Suprapubic skin (tissue), 4 donors: ENCODE measurements at regions not wholly inside any gene's neighbourhood (a gene's known extent, or its start where the extent isn't known, plus 50 kb on each side); places are given as distances from the start of the nearest gene placed in this dataset.

ENCODE experiments used
- DNase-seq, 2 donors: peaks; one replicate each; pipeline ENCODE4 v3.0.0-alpha.2; 2019; ENCODE audit warnings: low spot score in 2 of 2
- H3K27ac ChIP-seq: fragments of 200-600 bp; sonication (generic); one replicate; pipeline ENCODE4 v1.5.1; 2019
- H3K27me3 ChIP-seq: fragments of 200-600 bp; sonication (generic); one replicate; pipeline ENCODE4 v1.5.1; 2019
- H3K36me3 ChIP-seq: fragments of 200-600 bp; sonication (generic); one replicate; pipeline ENCODE4 v1.5.1; 2019
- H3K4me1 ChIP-seq: fragments of 200-600 bp; sonication (generic); one replicate; pipeline ENCODE4 v1.5.1; 2019
- H3K4me3 ChIP-seq: fragments of 200-600 bp; sonication (generic); one replicate; pipeline ENCODE4 v1.5.1; 2019; ENCODE audit warnings: mild to moderate bottlenecking
- H3K9me3 ChIP-seq: fragments of 200-600 bp; sonication (generic); one replicate; pipeline ENCODE4 v1.5.1; 2019
- CTCF ChIP-seq, 2 donors: fragments of 200-600 bp in 1 of 2; fragments of 450-650 bp in 1 of 2; sonication (generic) in 1 of 2; IDR thresholded peaks; one replicate each; pipeline ENCODE4 v1.5.1; 2016 to 2019; ENCODE audit warnings: antibody characterized with exemption in 2 of 2, mild to moderate bottlenecking in 1 of 2, moderate library complexity in 1 of 2
- EP300 ChIP-seq: sonication (generic); formaldehyde crosslinking; IDR thresholded peaks from one replicate; pipeline ENCODE4 v1.6.1; 2017; ENCODE audit warnings: antibody characterized with exemption
- POLR2A ChIP-seq, 2 donors: fragments of 450-650 bp; IDR thresholded peaks; one replicate each; pipeline ENCODE4 v1.6.1; 2017; ENCODE audit warnings: antibody characterized with exemption in 2 of 2, mild to moderate bottlenecking in 2 of 2, moderate library complexity in 2 of 2
- POLR2AphosphoS5 ChIP-seq, 3 donors: sonication (generic); formaldehyde crosslinking; IDR thresholded peaks; one replicate each; pipeline ENCODE4 v1.6.1; 2017; ENCODE audit warnings: antibody characterized with exemption in 3 of 3
- WGBS: methylation state at CpG from one replicate; pipeline ENCODE4 v1.1.5; 2018; 5-methylcytosine and 5-hydroxymethylcytosine counted together

- H3K9me3 ChIP-seq = peaks cover 3% of the 10 kb centered on the region
- no peaks in the 10 kb centered on the region for H3K4me1 ChIP-seq
- no peak for TF ChIP-seq POLR2A (IDR thresholded peaks at IDR 0.05)
- TF ChIP-seq CTCF (IDR thresholded peaks at IDR 0.05) = no peak
- no peak for TF ChIP-seq POLR2AphosphoS5 (IDR thresholded peaks at IDR 0.05)
- no peak for TF ChIP-seq EP300
- DNase-seq = no peak
- no peaks in the 10 kb centered on the region for H3K36me3 ChIP-seq
- H3K4me3 ChIP-seq = no peak overlapping the region
- WGBS = 12% methylated on average over 5 of the region's 5 CpGs
- H3K27me3 ChIP-seq = no peaks in the 10 kb centered on the region
- H3K27ac ChIP-seq = no peak overlapping the region
Observed at GRCh38 chr13:50326811-50327210, 311.6 kb downstream of the KCNRG start.

- 95% methylated on average over 9 of the region's 9 CpGs for WGBS
- TF ChIP-seq POLR2A (IDR thresholded peaks at IDR 0.05) (no peak), EP300 (no peak)
- no peak overlapping the region for H3K27ac ChIP-seq
- DNase-seq = no peak
- no peaks in the 10 kb centered on the region for H3K9me3 ChIP-seq
- no peaks in the 10 kb centered on the region for H3K36me3 ChIP-seq
- H3K27me3 ChIP-seq = no peaks in the 10 kb centered on the region
- H3K4me3 ChIP-seq = no peak overlapping the region
- no peaks in the 10 kb centered on the region for H3K4me1 ChIP-seq
Observed at GRCh38 chr13:50334115-50334778, 319.0 kb downstream of the KCNRG start.

GRCh38 chr13:50334944-50335343 lies 319.7 kb downstream of the KCNRG start:
- Histone ChIP-seq H3K9me3 (no peaks in the 10 kb centered on the region), H3K4me1 (no peaks in the 10 kb centered on the region), H3K27ac (no peak overlapping the region), H3K27me3 (no peaks in the 10 kb centered on the region), H3K36me3 (no peaks in the 10 kb centered on the region), H3K4me3 (no peak overlapping the region)
- WGBS = 89% methylated on average over 5 of the region's 5 CpGs
- no peak for DNase-seq
- TF ChIP-seq POLR2AphosphoS5 (IDR thresholded peaks at IDR 0.05) = no peak
- no peak for TF ChIP-seq EP300
- no peak for TF ChIP-seq CTCF (IDR thresholded peaks at IDR 0.05)
- no peak for TF ChIP-seq POLR2A (IDR thresholded peaks at IDR 0.05)

GRCh38 chr13:50339271-50339670 lies 324.0 kb downstream of the KCNRG start:
- no peak for DNase-seq
- no peak for TF ChIP-seq POLR2AphosphoS5 (IDR thresholded peaks at IDR 0.05)
- TF ChIP-seq CTCF (IDR thresholded peaks at IDR 0.05) = no peak
- TF ChIP-seq POLR2A (IDR thresholded peaks at IDR 0.05) = no peak
- no peak for TF ChIP-seq EP300
- Histone ChIP-seq H3K27ac (no peak overlapping the region), H3K4me3 (no peak overlapping the region), H3K36me3 (no peaks in the 10 kb centered on the region), H3K27me3 (no peaks in the 10 kb centered on the region), H3K4me1 (no peaks in the 10 kb centered on the region), H3K9me3 (no peaks in the 10 kb centered on the region)
- WGBS = 78% methylated on average over 1 of the region's 1 CpG

GRCh38 chr13:50340146-50340545 lies 324.9 kb downstream of the KCNRG start:
- 98% methylated on average over 3 of the region's 4 CpGs for WGBS

GRCh38 chr13:50340551-50341287 lies 325.5 kb downstream of the KCNRG start:
- no peak for DNase-seq
- no peak overlapping the region for H3K27ac ChIP-seq
- 67% methylated on average over 17 of the region's 17 CpGs for whole genome bisulfite sequencing
- no peak overlapping the region for H3K4me3 ChIP-seq
- TF ChIP-seq EP300 (no peak), POLR2A (IDR thresholded peaks at IDR 0.05) (no peak), POLR2AphosphoS5 (IDR thresholded peaks at IDR 0.05) (no peak), CTCF (IDR thresholded peaks at IDR 0.05) (no peak)
- H3K4me1 ChIP-seq = no peaks in the 10 kb centered on the region
- H3K27me3 ChIP-seq = no peaks in the 10 kb centered on the region
- no peaks in the 10 kb centered on the region for H3K9me3 ChIP-seq
- no peaks in the 10 kb centered on the region for H3K36me3 ChIP-seq

More at GRCh38 chr13:50340146-50340545, 324.9 kb downstream of the KCNRG start:
- no peak overlapping the region for H3K4me3 ChIP-seq
- H3K36me3 ChIP-seq = no peaks in the 10 kb centered on the region
- no peak for TF ChIP-seq EP300
- H3K27me3 ChIP-seq = no peaks in the 10 kb centered on the region
- H3K27ac ChIP-seq = no peak overlapping the region
- no peaks in the 10 kb centered on the region for H3K9me3 ChIP-seq
- no peak for DNase-seq
- no peaks in the 10 kb centered on the region for H3K4me1 ChIP-seq
